ENCODE measurements at regions not wholly inside any gene's neighbourhood (a gene's known extent, or its start where the extent isn't known, plus 50 kb on each side); places are given as distances from the start of the nearest gene placed in this dataset.

GRCh38 chr2:4346628-4347027 is 643.3 kb downstream of the DCDC2C start:
- no peak for TF ChIP-seq CTCF (conservative IDR thresholded peaks at IDR 0.05)
- no peak for TF ChIP-seq EZH2 (IDR thresholded peaks at IDR 0.05; ENCODE audit: low read depth)
